HG02759 (cell line): ENCODE measurements at regions not wholly inside any gene's neighbourhood (a gene's known extent, or its start where the extent isn't known, plus 50 kb on each side); places are given as distances from the start of the nearest gene placed in this dataset.
"Not testable (repeated sequence)": the region's sequence is repeated elsewhere in the genome, so short reads cannot be mapped to it uniquely, and the experiment has no call there.

ENCODE experiments used
- ATAC-seq: cut with Tn5 transposase; IDR thresholded peaks from one replicate; pipeline ENCODE4 v1.9.1; 2021; ENCODE audit warnings: mild to moderate bottlenecking, moderate library complexity; ENCODE audit not compliant: unreplicated experiment

GRCh38 chr9:74073897-74074296 lies 423.2 kb upstream of the RORB start:
- ATAC-seq, result no peak

GRCh38 chr9:74078647-74079046 lies 418.5 kb upstream of the RORB start:
- ATAC-seq, result no peak

GRCh38 chr9:74080652-74081051 lies 416.5 kb upstream of the RORB start:
- ATAC-seq, result not testable (repeated sequence)

- no peak for ATAC-seq
These were observed 413.3 kb upstream of the RORB start for GRCh38 chr9:74083681-74084433.

- ATAC-seq, result not testable (repeated sequence)
These were observed 411.6 kb upstream of the RORB start for GRCh38 chr9:74085384-74086037.

- not testable (repeated sequence) for ATAC-seq
These were observed 406.2 kb upstream of the RORB start for GRCh38 chr9:74090921-74091320.

GRCh38 chr9:74092491-74092834 lies 404.7 kb upstream of the RORB start:
- no peak for ATAC-seq

GRCh38 chr9:74094037-74094436 lies 403.1 kb upstream of the RORB start:
- not testable (repeated sequence) for ATAC-seq

GRCh38 chr9:74094766-74095165 lies 402.4 kb upstream of the RORB start:
- no peak for ATAC-seq

GRCh38 chr9:74095925-74096324 lies 401.2 kb upstream of the RORB start:
- no peak for ATAC-seq

GRCh38 chr9:74096420-74096819 lies 400.7 kb upstream of the RORB start:
- no peak for ATAC-seq

- no peak for ATAC-seq
These were observed 397.1 kb upstream of the RORB start for GRCh38 chr9:74100042-74100441.

- ATAC-seq, result not testable (repeated sequence)
These were observed 395.0 kb upstream of the RORB start for GRCh38 chr9:74102148-74102547.

- ATAC-seq, result no peak
These were observed 394.4 kb upstream of the RORB start for GRCh38 chr9:74102702-74103101.

- no peak for ATAC-seq
These were observed 389.4 kb upstream of the RORB start for GRCh38 chr9:74107692-74108091.

GRCh38 chr9:74115976-74116375 lies 381.2 kb upstream of the RORB start:
- no peak for ATAC-seq

- no peak for ATAC-seq
These were observed 380.0 kb upstream of the RORB start for GRCh38 chr9:74117151-74117550.

- ATAC-seq, result no peak
These were observed 379.4 kb upstream of the RORB start for GRCh38 chr9:74117731-74118130.

GRCh38 chr9:74120061-74120460 lies 377.1 kb upstream of the RORB start:
- no peak for ATAC-seq

GRCh38 chr9:74120470-74120869 lies 376.7 kb upstream of the RORB start:
- ATAC-seq, result no peak

GRCh38 chr9:74122216-74122615 lies 374.9 kb upstream of the RORB start:
- ATAC-seq, result no peak

- ATAC-seq, result no peak
These were observed 374.5 kb upstream of the RORB start for GRCh38 chr9:74122661-74123060.

GRCh38 chr9:74125941-74126340 lies 371.2 kb upstream of the RORB start:
- no peak for ATAC-seq
